Hematopoietic multipotent progenitor cell treated with erythropoietin and hydrocortisone succinate and interleukin-3 and kit ligand, for 8 days (in vitro differentiated cells): ENCODE measurements at regions not wholly inside any gene's neighbourhood (a gene's known extent, or its start where the extent isn't known, plus 50 kb on each side); places are given as distances from the start of the nearest gene placed in this dataset.
A peak's percentile ranks its signal among the peaks of the same experiment; 100 is the strongest.

Experiments used
- DNase-seq: peaks from one replicate; pipeline ENCODE4 v3.0.0-alpha.2; 2015

DNA sequence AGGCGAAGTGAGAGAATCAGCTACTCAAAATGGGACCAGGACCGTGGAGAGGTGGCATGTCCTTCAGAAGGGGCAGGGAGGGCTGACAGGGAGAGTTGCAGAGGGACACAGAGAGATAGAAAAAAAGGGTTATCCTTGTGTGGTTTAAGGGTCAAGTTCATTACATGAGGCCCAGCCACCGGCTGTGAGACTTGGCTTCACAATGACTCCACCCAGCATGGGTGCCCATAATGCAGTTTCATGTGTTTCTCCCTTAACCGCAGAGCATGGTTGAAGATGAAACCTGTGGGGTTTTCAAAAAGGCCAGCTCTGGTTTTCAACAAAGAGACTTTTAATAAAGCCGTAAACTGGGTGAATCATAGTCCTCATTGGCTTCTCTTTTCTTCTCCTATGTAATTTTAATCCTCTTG is 164.6 kb downstream of the KLF5 start:
- no peak for DNase-seq

DNA sequence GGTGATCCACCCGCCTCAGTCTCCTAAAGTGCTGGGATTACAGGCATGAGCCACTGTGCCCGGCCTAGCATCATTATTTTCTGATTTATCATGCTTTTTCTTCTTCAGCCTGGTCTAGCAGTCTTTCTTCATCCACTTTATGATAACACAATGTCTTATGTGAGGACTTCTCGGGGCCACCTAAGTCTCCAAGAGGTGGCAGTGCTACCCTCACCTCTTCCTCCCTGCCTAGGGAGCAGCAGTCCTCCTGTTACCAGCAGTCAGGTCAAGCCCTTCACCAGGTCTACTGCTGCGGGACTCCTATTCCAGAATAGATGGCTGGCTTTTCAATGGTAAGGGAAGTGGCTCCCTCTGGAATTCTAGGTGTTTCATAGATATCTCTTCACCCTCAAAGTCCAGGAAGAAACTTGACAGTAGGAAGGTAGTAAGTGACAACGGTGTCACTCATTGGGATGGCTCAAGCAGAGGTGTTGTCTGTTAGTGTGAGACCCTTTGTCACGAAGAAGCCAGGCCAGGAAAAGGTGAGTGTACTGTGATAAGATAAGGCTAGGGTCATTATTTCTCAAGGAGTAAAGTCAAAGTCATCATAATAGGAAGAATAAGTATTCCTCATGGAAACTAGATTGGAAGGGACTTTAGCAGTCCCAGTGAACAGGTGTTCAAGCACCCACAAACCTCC is 164.0 kb downstream of the KLF5 start:
- DNase-seq: no peak

DNA sequence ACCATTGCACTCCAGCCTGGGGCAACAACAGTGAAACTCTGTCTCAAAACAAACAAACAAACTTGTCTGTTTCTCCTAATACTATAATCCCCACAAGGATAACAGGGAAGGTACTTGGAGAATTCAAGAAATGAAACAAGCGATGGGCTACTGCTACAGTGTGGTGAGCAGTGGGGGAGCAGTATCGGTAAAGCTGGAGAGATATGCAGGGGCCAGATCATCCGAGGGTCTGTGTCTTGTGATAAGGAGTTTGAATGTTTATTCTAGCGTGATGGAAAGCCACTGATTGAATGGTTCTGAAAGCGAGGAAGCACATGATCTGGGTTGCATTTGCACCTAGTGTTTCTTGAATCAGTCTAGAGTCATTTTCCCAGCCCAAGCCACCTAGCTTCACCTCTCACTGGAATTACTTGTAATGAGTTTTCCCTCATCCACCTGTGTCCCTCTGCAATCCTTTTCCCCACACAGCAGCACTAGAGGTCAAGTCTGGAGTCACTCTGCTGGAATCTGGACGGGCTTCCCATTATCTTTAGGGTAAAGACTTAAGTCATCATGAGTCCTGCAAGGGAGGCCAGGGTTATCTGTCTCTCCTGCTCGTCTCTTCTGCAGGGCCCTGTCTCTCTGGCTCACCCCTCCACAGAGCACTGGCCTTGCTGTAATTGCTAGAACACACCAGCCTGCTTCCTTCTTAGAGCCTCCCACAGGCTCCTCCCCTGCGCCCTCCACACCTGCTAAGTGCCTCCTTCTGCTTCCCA is 162.3 kb downstream of the KLF5 start:
- DNase-seq: no peak

DNA sequence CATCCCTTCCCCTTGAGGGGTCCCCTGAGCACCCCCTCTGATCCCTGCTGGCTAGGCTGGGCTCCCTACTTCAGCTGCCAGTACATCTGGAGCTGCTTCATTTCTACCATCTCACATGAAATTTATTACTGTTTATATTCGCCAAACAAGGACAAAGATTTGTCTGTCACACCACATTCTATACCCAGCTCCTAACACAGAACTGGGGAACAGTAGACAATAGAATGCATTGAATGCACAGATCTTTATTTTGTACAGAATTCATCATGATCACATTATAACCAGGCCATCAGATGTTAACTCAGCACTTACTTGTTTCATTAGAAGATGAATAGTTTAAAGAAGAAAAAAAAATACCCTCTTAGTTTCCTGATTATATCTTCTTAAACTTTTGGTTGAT is 159.4 kb downstream of the KLF5 start:
- no peak for DNase-seq

DNA sequence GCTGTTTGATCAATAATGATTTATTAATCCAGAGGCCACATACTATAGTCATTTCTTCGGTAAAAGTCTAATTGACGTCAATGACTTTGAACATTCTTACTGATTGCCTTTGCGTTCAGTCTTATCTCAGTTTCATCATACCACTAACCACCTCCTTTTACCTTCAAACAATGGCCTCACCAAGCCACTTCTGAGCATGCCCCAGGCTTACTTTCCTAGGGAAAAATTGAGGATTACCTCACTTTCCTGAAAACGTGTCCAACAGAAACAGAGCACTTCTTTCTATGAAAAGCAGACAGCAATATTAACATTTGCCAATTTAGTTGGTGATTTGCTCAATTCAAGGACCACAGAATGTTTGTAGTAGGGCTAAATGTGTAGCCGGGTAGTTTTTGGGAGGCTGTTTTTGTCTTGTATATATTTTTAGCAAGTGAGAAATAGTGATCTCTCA is 157.6 kb downstream of the KLF5 start:
- DNase-seq: no peak

DNA sequence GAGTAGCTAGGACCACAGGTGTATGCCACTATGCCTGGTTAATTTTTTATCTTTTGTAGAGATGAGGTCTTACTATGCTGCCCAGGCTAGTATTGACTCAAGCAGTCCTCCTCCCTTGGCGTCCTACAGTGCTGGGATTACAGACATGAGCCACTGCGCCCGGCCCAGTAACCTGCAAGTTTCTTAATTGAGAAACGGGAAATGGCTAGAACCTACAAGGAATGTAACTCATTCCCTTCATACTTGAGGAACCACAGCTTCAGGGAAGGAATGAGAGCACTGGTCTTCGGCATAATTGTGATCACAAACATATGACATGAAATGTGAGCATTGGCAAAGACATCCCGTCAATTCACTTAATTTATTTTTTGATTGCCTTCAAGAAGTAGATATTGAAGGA is 157.0 kb downstream of the KLF5 start:
- no peak for DNase-seq

DNA sequence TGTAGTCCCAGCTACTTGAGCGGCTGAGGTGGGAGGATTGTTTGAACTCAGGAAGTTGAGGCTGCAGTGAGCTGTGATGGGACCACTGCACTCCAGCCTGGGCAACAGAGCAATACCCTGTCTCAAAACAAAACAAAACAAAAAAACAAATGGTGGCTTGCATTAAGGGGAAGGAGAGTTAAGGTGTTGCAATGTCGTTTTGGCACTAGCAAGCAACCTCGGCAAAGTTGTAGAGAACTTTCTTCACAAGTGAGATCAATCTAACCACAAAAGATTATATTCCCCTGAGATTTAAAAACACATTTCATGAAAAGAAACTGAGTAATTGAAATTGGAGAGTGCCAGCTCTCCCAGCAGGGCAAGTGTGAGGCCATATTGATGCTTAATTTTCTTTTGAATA is 153.7 kb downstream of the KLF5 start:
- DNase-seq: no peak

DNA sequence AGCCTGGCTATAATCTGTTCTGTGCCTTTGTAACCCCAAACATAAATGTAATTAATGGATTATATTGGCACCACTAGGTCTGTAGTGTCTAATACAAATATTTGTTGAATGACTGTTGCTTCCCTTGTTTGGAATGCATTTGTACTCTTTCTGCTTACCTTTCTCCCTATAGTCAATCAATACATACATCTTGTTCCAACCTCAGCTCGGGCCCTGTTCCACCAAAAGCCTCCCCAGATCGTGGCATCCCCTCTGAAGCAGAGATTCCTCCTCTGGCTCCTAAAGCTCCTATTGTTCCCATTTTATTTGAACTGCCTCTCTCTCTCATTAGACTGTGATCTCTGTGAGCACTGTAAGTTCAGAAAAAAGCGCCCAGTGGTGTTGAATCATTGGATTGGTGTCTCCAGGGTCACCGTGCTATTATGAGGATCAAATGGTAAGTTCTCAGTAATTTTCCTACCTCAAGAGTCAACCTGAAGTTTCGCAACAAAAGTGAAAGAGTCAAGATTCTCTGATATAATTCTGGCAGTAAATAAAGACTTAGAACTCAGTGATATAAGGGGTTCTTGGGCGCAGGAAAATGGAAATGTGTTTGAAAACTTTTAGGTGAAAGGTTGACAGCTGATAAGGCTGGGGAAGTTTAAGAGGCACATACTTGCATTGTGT is 151.5 kb downstream of the KLF5 start:
- no peak for DNase-seq

DNA sequence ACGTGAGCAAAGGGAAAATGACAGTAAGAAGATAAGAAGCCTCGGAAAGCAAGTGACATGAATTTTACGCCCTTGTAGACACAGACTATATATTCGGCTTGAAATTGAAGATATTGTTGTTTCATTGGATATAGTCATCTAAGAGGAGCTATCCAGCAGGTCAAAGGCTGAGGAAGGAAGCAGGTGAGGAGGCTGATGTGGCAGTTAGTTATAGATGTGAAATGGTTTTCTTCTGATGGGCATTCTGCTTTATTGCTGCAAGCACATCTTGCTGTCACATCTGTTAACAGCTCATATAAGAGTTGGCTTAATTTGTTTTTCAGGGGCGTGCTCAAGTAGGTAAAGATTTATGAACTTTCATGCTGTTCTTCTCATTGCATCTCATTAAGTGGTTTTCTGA is 146.1 kb downstream of the KLF5 start:
- no peak for DNase-seq

DNA sequence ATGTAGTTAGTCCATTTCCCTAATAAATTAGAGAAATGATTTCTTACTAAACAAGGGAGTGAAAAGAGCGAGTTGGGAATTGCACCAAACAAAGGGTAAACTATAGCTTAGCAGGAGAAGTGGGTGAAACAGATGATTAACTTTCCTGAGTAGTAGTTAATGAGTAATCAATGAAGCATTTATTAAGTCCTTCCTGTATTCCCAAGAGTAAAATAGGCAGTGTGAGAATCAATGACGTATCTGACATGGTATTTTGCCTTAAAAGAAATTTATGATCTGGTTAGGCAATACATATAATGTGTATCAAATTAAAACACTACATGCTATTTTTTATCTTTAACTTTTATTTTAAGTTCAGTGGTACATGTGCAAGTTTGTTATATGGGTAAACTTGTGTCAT is 142.8 kb downstream of the KLF5 start:
- DNase-seq: no peak

DNA sequence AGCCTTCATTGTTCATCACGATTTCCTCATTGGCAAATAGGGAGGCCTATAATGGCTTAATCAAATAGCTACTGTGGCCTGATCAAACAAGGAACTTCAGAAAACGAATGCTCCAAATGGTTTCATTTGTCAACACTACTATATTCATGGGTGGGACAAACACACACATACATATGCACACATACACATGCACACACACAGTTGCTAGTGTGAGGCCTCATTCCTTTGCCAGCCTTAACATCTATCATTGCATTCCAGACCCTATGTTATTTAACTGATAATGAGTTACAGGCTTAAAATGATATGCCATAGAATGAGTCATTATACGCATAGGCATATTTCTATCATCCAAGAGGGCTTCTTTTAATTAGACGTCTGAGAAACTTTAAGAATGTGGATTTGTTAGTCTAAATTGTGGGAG is 140.2 kb downstream of the KLF5 start:
- peak; percentile 52 for DNase-seq

DNA sequence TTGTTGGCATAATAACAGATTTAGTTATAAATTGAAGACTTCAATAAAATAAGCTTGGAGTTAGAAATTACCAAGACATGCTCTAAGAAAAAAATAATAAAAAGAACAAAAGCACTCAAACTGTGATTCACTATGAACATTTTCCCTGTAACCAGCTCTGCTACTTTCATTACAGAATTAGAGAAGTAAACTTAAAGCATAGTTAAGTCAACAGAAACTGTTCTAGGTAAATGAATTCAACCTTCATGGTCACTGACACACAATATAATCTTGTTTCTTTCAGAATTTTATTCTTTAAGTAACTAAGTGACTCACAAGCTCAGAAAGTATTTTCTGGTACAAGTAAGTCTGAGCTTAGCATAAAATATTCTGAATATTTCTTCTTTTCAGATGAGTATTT is 136.3 kb downstream of the KLF5 start:
- no peak for DNase-seq

DNA sequence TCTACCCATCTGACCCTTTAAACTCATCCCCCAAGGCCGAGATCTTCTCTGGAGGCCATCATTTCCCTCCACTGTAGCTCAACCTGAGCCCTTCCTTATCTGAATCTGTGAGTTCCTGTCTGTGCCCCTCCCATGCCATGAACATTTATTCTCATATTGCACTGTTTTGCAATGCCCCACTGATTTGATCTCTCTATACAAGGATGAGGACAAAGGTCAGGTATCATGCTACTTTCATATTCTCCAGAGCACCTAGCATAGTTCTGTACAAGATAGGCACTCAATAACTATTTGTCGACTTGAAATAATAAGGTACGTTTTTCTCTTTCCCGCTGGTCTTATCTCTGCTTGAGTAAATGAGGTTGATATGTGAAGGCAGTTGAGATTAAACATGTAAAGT is 135.5 kb downstream of the KLF5 start:
- DNase-seq: no peak

DNA sequence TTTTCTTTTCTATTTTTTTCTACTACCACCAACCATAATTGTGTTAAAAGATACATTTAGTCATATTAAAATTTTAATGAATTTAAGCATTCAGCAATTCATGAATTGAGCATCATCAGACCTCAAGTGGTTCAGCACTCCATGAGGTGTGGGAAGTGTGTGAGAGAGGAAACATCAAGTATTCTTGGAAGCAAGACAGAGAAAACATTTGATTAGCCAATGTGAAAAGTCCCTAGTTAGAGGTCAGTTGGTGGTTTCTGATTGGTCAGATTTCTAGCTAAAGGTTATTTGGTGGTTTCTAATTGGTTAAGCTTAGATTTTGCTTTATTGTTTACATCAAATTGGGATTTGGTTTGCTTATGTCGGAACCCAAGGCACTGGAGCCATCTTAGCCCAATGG is 134.7 kb downstream of the KLF5 start:
- DNase-seq: no peak

DNA sequence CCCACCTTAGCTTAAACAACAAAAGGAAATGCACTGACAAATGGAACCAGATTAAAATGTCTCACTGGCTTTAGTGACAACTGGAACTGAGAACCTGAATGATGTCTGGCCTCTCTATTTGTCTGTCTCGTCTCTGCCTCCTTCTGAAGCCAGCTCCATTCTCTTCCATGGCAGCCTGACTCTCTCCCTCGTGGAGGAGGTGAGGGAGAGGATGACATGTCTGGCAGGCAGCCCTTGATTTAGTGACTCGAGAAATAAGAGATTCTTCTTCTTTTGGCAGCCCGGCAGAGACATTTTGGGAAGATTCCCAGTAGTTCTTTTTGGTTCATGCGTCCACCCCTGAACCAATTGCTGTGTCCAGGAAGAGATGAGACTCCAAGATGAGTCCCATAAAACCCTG is 131.7 kb downstream of the KLF5 start:
- no peak for DNase-seq

DNA sequence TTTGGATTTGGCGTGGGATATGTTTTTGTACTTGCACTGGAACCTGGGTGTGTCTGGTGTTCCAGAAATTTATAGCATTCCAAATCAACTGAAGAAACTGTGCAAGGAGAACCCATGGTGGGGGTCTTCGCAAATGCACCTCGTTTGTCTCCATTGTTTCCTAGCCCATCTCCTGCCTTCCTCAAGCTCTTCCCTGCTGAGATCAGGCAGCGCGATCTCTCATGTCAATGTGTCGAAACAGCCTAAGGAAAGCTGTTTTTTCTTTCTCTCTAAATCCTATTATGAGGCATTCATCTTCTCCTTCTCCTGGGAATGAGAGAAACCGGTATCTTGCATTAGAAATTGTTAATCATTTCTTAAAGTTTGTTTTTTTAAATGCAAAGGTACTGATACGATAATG is 131.0 kb downstream of the KLF5 start:
- no peak for DNase-seq

DNA sequence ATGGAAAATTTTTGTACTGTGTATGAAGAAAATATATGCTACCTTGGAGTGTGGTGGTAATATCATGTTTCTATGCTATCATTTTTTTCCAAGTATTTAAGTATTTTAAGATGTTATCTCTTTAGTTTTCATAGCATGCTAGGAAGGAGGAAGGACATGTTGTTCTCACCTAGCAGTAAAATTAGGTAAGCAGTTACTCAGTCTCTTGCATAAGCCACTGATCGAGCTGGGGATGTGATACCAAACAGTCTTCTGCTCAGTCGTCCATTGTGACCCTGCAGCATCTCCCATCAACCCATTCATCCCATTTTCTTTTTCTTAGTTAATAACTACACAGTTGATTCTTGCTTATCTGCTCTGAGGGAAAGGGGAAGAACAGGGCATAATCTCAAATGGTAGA is 130.6 kb downstream of the KLF5 start:
- DNase-seq: no peak

DNA sequence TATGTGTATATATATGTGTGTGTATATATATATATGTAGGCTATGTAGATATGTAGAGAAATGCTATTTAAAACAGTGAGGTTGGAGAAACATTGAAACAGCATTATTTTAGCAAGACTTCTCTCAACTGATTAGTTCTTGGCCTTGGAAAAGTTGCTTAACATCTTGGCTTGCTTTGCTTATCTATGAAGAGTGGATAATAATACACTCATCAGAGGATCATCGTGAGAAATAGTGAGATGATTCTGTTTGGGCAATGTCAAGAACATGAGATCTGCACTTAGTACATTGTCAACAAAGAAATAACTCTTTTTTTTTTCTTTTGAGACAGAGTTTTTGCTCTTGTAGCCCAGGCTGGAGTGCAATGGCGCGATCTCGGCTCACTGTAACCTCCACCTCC is 128.3 kb downstream of the KLF5 start:
- no peak for DNase-seq

DNA sequence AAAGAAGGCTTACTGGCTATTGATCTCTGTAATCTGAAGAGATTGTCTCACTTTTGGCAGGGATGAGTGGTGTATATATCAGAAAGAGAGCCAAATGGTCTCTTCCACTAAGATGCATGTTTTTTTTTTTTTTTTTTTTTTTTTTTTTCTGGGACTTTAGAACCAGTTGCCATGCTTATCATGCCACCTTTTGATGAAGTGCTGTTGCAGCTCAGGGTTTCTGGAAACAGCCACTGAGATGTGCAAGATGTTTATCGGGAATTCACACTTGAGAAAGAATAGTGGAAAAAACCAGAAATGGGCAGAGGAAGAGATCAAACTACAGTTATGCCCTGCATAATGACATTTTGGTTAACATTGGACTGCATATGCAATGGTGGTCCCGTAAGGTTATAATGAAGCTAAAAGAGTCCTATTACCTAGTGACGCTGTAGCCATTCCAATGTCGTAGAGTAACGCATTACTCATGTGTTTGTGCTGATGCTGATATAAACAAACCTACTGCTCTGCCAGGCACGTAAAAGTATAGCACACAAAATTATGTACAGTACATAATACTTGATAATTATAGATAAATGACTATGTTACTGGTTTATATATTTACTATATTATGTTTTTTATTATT is 121.0 kb downstream of the KLF5 start:
- no peak for DNase-seq

DNA sequence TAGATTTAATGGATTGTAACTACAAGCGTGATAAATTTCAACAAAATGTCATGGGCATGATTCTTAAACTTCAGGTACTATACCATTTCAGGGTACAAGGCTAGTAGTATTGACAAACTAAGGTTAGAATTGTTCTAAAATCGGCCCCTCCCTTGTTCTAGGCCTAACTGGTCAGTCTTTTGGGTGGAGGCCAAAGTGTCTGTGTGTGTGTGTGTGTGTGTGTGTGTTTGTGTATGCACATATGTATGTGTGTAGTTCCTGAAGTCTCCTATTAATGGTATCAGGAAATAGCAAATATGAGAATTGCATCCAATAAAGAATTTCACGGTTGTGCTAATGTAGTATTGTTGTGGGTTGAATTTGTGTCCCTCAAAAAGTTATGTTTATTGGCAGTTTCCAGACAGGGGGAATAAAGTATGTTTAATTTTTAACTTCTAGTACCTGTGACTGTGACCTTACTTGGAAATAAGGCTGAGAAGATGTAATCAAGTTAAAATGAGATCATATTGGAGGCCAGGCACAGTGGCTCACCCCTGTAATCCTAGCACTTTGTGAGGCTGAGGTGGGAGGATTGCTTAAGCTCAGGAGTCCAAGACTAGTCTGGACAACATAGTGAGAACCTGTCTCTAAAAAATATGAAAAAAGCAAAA is 119.2 kb downstream of the KLF5 start:
- DNase-seq: no peak

DNA sequence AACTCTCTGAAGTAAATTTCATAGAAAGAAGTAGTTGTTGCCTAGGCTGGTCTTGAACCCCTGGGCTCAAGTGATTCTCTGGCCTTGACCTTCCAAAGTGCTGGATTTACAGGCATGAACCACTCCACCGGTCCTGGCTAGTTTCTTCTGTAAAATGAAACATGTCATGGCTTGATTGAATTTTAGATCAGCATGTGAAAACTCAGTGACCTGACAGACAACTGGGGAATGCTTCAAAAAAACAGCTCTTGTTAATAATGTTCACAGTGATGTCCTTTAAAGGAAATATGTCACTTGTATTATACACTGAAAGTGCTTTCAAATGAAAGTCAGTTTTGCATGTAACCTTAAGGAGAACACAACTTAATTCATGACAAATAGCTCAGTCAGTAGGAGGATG is 118.2 kb downstream of the KLF5 start:
- no peak for DNase-seq

DNA sequence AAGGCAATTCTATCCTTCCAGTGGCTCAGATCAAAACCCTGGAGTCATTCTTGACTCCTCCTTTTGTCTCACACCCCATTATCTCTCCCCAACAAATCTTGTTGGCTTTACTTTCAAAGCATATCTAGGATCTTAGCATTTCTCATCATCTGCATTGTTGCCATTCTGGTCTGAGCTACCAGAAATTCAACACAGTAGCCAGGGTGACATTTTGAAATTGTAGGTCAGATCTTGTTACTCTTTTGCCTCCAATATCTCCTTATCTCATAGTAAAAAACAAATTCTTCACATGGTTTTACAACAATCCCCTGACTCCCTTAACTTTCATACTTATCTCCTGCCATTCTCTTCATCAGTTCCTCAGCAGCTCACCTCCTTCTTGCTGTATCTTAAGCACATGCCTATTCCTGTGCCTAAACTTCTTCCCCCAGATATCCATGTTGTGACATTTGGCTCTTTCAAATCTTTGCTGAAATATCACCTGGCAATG is 115.8 kb downstream of the KLF5 start:
- DNase-seq: no peak

DNA sequence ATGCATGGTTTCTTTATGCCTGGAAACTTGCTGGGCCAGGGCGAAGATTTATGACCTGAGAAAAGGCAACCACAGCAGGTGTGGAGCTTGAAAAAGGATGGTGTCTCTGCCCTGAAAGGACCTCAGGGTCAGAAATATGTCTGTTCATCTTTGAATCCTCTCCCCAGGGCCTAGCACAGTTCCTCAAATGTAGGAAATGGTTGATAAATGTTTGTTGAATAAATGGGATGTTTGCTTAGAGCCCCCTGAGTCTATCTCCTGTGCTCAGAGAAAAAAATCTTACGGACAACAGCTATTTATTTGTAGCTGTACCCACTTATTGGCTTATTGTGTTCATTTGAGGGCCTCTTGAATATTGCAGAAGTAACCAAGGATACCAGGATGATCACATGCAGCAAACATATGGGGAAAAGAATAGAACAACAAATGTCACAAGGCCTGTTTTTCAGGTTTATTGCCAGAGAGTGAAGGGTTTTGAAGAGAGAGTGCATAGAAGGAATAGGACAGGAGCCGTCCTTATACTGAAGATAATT is 114.5 kb downstream of the KLF5 start:
- DNase-seq: no peak
